WTC11 (cell line): ENCODE measurements at regions not wholly inside any gene's neighbourhood (a gene's known extent, or its start where the extent isn't known, plus 50 kb on each side); places are given as distances from the start of the nearest gene placed in this dataset.

ENCODE experiments used
- ATAC-seq: fragments of 200-7000 bp; cut with Tn5 transposase; 2 replicates; pipeline ENCODE4 v1.10.0; 2021; ENCODE audit warnings: mild to moderate bottlenecking, moderate library complexity
- CTCF ChIA-PET: fragments of 300-600 bp; sonication (Branson Sonifier 250); formaldehyde crosslinking; loops from one replicate; lab custom pipeline; 2021; ENCODE audit warnings: antibody characterized with exemption; lab: Charles Lee
- POLR2A ChIA-PET: fragments of 350-600 bp; sonication (Branson Sonifier 250); formaldehyde crosslinking; loops from one replicate; lab custom pipeline; 2021; ENCODE audit warnings: antibody characterized with exemption; lab: Charles Lee
- DNase-seq: peaks from one replicate; pipeline ENCODE4 v3.0.0; 2021; ENCODE audit warnings: low spot score
- H3K27ac Mint-ChIP-seq: 2 replicates; pipeline ENCODE4 v1.8.0; 2021; ENCODE audit warnings: mixed read lengths
- H3K27me3 Mint-ChIP-seq: 2 replicates; pipeline ENCODE4 v1.8.0; 2021; ENCODE audit warnings: low read depth, mild to moderate bottlenecking, moderate library complexity, mixed read lengths
- H3K36me3 Mint-ChIP-seq: 2 replicates; pipeline ENCODE4 v1.8.0; 2021; ENCODE audit warnings: mixed read lengths
- H3K4me1 Mint-ChIP-seq: 2 replicates; pipeline ENCODE4 v1.8.0; 2022; ENCODE audit warnings: mixed read lengths
- H3K4me3 Mint-ChIP-seq: 2 replicates; pipeline ENCODE4 v1.8.0; 2021; ENCODE audit warnings: mild to moderate bottlenecking, moderate library complexity, mixed read lengths
- H3K9me3 Mint-ChIP-seq: 2 replicates; pipeline ENCODE4 v1.8.0; 2021; ENCODE audit warnings: mixed read lengths
- CTCF ChIP-seq: fragments of 200-600 bp; IDR thresholded peaks from 2 replicates; pipeline ENCODE4 v1.8.0; 2022; ENCODE audit warnings: antibody characterized with exemption
- GRHL2 ChIP-seq: fragments of 250-450 bp; sonication (Bioruptor Pico); IDR thresholded peaks from 2 replicates; pipeline ENCODE4 v1.8.0; 2022; ENCODE audit warnings: mild to moderate bottlenecking, moderate library complexity; ENCODE audit not compliant: insufficient replicate concordance, severe bottlenecking
- HMGA2 ChIP-seq: fragments of 250-450 bp; sonication (Bioruptor Pico); IDR thresholded peaks from 2 replicates; pipeline ENCODE4 v1.4.0; 2021; ENCODE audit warnings: mild to moderate bottlenecking, moderate library complexity
- JAZF1 ChIP-seq: fragments of 250-450 bp; sonication (Bioruptor Pico); IDR thresholded peaks from 2 replicates; pipeline ENCODE4 v1.9.0; 2021; ENCODE audit warnings: moderate library complexity, mild to moderate bottlenecking, inconsistent platforms
- NFE2L1 ChIP-seq: sonication (generic); formaldehyde crosslinking; IDR thresholded peaks from 2 replicates; pipeline ENCODE4 v1.8.1; 2023; ENCODE audit warnings: missing genetic modification reagents
- ZNF281 ChIP-seq: sonication (generic); formaldehyde crosslinking; IDR thresholded peaks from 2 replicates; pipeline ENCODE4 v1.8.0; 2023; ENCODE audit warnings: mild to moderate bottlenecking, missing genetic modification reagents
- TF ChIP-seq, protein P1 (sequence below): sonication (generic); formaldehyde crosslinking; conservative IDR thresholded peaks from 2 replicates; pipeline ENCODE4 v1.8.1; 2022; ENCODE audit warnings: mild to moderate bottlenecking, missing genetic modification reagents
- TF ChIP-seq, protein P2 (sequence below): sonication (generic); formaldehyde crosslinking; IDR thresholded peaks from 2 replicates; pipeline ENCODE4 v1.8.0; 2022; ENCODE audit warnings: mild to moderate bottlenecking, missing genetic modification reagents
- TF ChIP-seq, protein P3 (sequence below): sonication (generic); formaldehyde crosslinking; IDR thresholded peaks from 2 replicates; pipeline ENCODE4 v1.8.0; 2022; ENCODE audit warnings: missing genetic modification reagents
- TF ChIP-seq, protein P4 (sequence below): sonication (generic); formaldehyde crosslinking; IDR thresholded peaks from 2 replicates; pipeline ENCODE4 v1.8.1; 2022; ENCODE audit warnings: low read depth, missing genetic modification reagents, borderline replicate concordance
- TF ChIP-seq, protein P5 (sequence below): sonication (generic); formaldehyde crosslinking; IDR thresholded peaks from 2 replicates; pipeline ENCODE4 v1.8.1; 2023; ENCODE audit warnings: mild to moderate bottlenecking, missing genetic modification reagents, borderline replicate concordance
- TF ChIP-seq, protein P6 (sequence below): sonication (generic); formaldehyde crosslinking; IDR thresholded peaks from 2 replicates; pipeline ENCODE4 v1.8.1; 2023; ENCODE audit warnings: mild to moderate bottlenecking, missing genetic modification reagents, moderate library complexity
- TF ChIP-seq, protein P7 (sequence below): fragments of 250-450 bp; sonication (Bioruptor Pico); IDR thresholded peaks from 2 replicates; pipeline ENCODE4 v1.9.0; 2021; ENCODE audit warnings: mild to moderate bottlenecking

DNA sequence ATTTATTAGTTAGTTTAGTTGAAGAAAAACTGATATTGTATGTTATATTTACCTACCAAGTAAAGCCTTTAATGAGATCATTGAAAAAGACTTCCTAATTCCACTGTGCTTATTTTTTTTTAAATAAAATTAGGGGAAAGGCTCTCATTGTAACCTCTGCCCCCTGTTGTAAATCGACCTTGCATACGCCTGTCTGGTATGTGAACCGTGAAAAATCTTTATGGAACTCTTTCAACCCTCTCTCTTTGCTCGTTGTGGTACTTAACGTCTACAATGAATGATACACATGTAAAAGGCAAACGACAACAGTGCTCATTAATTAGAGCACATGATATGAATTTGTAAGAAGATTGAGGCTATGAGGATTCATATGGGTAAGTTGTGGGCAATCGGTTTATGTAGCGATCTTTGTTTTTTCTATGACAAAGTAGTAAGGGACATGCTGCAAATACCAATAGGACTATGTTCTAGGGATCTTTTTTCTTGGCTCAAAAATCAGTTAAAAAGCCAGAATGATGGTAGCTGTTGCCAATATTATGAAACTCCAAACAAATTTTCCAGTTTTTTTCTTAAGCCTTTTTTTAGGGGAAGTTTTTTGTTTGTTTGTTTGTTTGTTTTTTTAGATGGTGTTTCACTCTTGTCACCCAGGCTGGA is 119.0 kb upstream of the MCHR2 start:
- no peak for DNase-seq
- Mint-ChIP-seq H3K36me3 (no peaks in the 10 kb centered on the region), H3K4me1 (peaks cover 5% of the 10 kb centered on the region), H3K4me3 (no peak overlapping the region), H3K9me3 (no peaks in the 10 kb centered on the region), H3K27me3 (no peaks in the 10 kb centered on the region), H3K27ac (no peak overlapping the region)
- CTCF ChIA-PET = no interaction called here
- no peak for ATAC-seq
- POLR2A ChIA-PET = no interaction called here
- no peak for TF ChIP-seq NFE2L1
- TF ChIP-seq, protein P1, sequence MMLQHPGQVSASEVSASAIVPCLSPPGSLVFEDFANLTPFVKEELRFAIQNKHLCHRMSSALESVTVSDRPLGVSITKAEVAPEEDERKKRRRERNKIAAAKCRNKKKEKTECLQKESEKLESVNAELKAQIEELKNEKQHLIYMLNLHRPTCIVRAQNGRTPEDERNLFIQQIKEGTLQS = no peak
- TF ChIP-seq GRHL2 = no peak
- no peak for TF ChIP-seq ZNF281 (CRISPR knock-in tag)
- TF ChIP-seq, protein P2, sequence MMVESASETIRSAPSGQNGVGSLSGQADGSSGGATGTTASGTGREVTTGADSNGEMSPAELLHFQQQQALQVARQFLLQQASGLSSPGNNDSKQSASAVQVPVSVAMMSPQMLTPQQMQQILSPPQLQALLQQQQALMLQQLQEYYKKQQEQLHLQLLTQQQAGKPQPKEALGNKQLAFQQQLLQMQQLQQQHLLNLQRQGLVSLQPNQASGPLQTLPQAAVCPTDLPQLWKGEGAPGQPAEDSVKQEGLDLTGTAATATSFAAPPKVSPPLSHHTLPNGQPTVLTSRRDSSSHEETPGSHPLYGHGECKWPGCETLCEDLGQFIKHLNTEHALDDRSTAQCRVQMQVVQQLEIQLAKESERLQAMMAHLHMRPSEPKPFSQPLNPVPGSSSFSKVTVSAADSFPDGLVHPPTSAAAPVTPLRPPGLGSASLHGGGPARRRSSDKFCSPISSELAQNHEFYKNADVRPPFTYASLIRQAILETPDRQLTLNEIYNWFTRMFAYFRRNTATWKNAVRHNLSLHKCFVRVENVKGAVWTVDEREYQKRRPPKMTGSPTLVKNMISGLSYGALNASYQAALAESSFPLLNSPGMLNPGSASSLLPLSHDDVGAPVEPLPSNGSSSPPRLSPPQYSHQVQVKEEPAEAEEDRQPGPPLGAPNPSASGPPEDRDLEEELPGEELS (CRISPR knock-in tag) = no peak
- TF ChIP-seq, protein P3, sequence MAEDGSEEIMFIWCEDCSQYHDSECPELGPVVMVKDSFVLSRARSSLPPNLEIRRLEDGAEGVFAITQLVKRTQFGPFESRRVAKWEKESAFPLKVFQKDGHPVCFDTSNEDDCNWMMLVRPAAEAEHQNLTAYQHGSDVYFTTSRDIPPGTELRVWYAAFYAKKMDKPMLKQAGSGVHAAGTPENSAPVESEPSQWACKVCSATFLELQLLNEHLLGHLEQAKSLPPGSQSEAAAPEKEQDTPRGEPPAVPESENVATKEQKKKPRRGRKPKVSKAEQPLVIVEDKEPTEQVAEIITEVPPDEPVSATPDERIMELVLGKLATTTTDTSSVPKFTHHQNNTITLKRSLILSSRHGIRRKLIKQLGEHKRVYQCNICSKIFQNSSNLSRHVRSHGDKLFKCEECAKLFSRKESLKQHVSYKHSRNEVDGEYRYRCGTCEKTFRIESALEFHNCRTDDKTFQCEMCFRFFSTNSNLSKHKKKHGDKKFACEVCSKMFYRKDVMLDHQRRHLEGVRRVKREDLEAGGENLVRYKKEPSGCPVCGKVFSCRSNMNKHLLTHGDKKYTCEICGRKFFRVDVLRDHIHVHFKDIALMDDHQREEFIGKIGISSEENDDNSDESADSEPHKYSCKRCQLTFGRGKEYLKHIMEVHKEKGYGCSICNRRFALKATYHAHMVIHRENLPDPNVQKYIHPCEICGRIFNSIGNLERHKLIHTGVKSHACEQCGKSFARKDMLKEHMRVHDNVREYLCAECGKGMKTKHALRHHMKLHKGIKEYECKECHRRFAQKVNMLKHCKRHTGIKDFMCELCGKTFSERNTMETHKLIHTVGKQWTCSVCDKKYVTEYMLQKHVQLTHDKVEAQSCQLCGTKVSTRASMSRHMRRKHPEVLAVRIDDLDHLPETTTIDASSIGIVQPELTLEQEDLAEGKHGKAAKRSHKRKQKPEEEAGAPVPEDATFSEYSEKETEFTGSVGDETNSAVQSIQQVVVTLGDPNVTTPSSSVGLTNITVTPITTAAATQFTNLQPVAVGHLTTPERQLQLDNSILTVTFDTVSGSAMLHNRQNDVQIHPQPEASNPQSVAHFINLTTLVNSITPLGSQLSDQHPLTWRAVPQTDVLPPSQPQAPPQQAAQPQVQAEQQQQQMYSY = no peak
- no peak for TF ChIP-seq CTCF
- TF ChIP-seq, protein P4, sequence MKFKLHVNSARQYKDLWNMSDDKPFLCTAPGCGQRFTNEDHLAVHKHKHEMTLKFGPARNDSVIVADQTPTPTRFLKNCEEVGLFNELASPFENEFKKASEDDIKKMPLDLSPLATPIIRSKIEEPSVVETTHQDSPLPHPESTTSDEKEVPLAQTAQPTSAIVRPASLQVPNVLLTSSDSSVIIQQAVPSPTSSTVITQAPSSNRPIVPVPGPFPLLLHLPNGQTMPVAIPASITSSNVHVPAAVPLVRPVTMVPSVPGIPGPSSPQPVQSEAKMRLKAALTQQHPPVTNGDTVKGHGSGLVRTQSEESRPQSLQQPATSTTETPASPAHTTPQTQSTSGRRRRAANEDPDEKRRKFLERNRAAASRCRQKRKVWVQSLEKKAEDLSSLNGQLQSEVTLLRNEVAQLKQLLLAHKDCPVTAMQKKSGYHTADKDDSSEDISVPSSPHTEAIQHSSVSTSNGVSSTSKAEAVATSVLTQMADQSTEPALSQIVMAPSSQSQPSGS (CRISPR knock-in tag) = no peak
- TF ChIP-seq JAZF1 (CRISPR knock-in tag) = no peak
- TF ChIP-seq, protein P5, sequence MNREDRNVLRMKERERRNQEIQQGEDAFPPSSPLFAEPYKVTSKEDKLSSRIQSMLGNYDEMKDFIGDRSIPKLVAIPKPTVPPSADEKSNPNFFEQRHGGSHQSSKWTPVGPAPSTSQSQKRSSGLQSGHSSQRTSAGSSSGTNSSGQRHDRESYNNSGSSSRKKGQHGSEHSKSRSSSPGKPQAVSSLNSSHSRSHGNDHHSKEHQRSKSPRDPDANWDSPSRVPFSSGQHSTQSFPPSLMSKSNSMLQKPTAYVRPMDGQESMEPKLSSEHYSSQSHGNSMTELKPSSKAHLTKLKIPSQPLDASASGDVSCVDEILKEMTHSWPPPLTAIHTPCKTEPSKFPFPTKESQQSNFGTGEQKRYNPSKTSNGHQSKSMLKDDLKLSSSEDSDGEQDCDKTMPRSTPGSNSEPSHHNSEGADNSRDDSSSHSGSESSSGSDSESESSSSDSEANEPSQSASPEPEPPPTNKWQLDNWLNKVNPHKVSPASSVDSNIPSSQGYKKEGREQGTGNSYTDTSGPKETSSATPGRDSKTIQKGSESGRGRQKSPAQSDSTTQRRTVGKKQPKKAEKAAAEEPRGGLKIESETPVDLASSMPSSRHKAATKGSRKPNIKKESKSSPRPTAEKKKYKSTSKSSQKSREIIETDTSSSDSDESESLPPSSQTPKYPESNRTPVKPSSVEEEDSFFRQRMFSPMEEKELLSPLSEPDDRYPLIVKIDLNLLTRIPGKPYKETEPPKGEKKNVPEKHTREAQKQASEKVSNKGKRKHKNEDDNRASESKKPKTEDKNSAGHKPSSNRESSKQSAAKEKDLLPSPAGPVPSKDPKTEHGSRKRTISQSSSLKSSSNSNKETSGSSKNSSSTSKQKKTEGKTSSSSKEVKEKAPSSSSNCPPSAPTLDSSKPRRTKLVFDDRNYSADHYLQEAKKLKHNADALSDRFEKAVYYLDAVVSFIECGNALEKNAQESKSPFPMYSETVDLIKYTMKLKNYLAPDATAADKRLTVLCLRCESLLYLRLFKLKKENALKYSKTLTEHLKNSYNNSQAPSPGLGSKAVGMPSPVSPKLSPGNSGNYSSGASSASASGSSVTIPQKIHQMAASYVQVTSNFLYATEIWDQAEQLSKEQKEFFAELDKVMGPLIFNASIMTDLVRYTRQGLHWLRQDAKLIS = no peak
- TF ChIP-seq HMGA2 (CRISPR knock-in tag) = no peak
- TF ChIP-seq, protein P6, sequence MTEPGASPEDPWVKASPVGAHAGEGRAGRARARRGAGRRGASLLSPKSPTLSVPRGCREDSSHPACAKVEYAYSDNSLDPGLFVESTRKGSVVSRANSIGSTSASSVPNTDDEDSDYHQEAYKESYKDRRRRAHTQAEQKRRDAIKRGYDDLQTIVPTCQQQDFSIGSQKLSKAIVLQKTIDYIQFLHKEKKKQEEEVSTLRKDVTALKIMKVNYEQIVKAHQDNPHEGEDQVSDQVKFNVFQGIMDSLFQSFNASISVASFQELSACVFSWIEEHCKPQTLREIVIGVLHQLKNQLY (CRISPR knock-in tag) = no peak
- TF ChIP-seq, protein P7, sequence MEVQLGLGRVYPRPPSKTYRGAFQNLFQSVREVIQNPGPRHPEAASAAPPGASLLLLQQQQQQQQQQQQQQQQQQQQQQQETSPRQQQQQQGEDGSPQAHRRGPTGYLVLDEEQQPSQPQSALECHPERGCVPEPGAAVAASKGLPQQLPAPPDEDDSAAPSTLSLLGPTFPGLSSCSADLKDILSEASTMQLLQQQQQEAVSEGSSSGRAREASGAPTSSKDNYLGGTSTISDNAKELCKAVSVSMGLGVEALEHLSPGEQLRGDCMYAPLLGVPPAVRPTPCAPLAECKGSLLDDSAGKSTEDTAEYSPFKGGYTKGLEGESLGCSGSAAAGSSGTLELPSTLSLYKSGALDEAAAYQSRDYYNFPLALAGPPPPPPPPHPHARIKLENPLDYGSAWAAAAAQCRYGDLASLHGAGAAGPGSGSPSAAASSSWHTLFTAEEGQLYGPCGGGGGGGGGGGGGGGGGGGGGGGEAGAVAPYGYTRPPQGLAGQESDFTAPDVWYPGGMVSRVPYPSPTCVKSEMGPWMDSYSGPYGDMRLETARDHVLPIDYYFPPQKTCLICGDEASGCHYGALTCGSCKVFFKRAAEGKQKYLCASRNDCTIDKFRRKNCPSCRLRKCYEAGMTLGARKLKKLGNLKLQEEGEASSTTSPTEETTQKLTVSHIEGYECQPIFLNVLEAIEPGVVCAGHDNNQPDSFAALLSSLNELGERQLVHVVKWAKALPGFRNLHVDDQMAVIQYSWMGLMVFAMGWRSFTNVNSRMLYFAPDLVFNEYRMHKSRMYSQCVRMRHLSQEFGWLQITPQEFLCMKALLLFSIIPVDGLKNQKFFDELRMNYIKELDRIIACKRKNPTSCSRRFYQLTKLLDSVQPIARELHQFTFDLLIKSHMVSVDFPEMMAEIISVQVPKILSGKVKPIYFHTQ = no peak
